IMR-90 (cell line): ENCODE measurements at regions not wholly inside any gene's neighbourhood (a gene's known extent, or its start where the extent isn't known, plus 50 kb on each side); places are given as distances from the start of the nearest gene placed in this dataset.

Source experiments
- ATAC-seq: fragments of 200-7000 bp; cut with Tn5 transposase; 2 replicates; pipeline ENCODE4 v1.9.1; 2020; ENCODE audit warnings: low read depth, mild to moderate bottlenecking, moderate library complexity
- BruUV-seq: library from RNA; stranded (reverse); fragments of 400-500 nt; replicated peaks from 2 replicates; lab custom pipeline; 2021; lab: Mats Ljungman, UMichigan
- CTCF ChIA-PET: fragments of 300-600 bp; formaldehyde crosslinking; extraction: SDS; loops from one replicate; lab custom pipeline; 2021; ENCODE audit warnings: antibody characterized with exemption; lab: Yijun Ruan, JAX
- POLR2A ChIA-PET: fragments of 300-600 bp; sonication (Branson Sonifier 250); formaldehyde crosslinking; loops from one replicate; lab custom pipeline; 2022; ENCODE audit warnings: antibody characterized with exemption; ENCODE audit not compliant: unreplicated experiment; lab: Charles Lee
- DNase-seq: peaks from one replicate; pipeline ENCODE4 v3.0.0; 2013
- H2AFZ ChIP-seq: replicated peaks from 2 replicates; pipeline ENCODE3; 2013; ENCODE audit warnings: low read length, mild to moderate bottlenecking; ENCODE audit not compliant: poor library complexity
- H2AK5ac ChIP-seq: 2 replicates; pipeline ENCODE4 v1.6.1; 2013; ENCODE audit warnings: low read depth, low read length, inconsistent platforms
- H2AK9ac ChIP-seq: replicated peaks from 2 replicates; pipeline ENCODE3; 2013; ENCODE audit warnings: mild to moderate bottlenecking, low read depth, low read length, moderate library complexity; ENCODE audit not compliant: poor library complexity
- H2BK120ac ChIP-seq: 2 replicates; pipeline ENCODE4 v1.6.1; 2013; ENCODE audit warnings: low read depth, low read length, inconsistent platforms
- H2BK15ac ChIP-seq: 3 replicates; pipeline ENCODE4 v1.6.1; 2013; ENCODE audit warnings: low read depth, low read length, inconsistent platforms
- H2BK20ac ChIP-seq: 2 replicates; pipeline ENCODE4 v1.6.1; 2013; ENCODE audit warnings: low read depth, mild to moderate bottlenecking, inconsistent platforms, low read length, moderate library complexity
- H2BK5ac ChIP-seq: 2 replicates; pipeline ENCODE4 v1.6.1; 2013; ENCODE audit warnings: mild to moderate bottlenecking, low read depth, low read length, inconsistent platforms; ENCODE audit not compliant: poor library complexity, severe bottlenecking
- H3K14ac ChIP-seq: replicated peaks from 2 replicates; pipeline ENCODE4 v1.6.1; 2013; ENCODE audit warnings: low read depth, low read length, inconsistent platforms
- H3K18ac ChIP-seq: 2 replicates; pipeline ENCODE4 v1.6.1; 2013; ENCODE audit warnings: low read depth, low read length, control low read depth
- H3K23ac ChIP-seq: 2 replicates; pipeline ENCODE4 v1.6.1; 2013; ENCODE audit warnings: low read depth, low read length, inconsistent platforms
- H3K27ac ChIP-seq: 2 replicates; pipeline ENCODE4 v1.5.1; 2013; ENCODE audit warnings: mild to moderate bottlenecking, control low read depth, low read length; ENCODE audit not compliant: insufficient read depth
- H3K27me3 ChIP-seq: 2 replicates; pipeline ENCODE4 v1.6.1; 2013; ENCODE audit warnings: low read length; ENCODE audit not compliant: control insufficient read depth, insufficient read depth
- H3K36me3 ChIP-seq: 2 replicates; pipeline ENCODE4 v1.6.1; 2013; ENCODE audit warnings: low read length, mixed read lengths; ENCODE audit not compliant: control insufficient read depth, insufficient read depth
- H3K4ac ChIP-seq: 2 replicates; pipeline ENCODE4 v1.6.1; 2013; ENCODE audit warnings: low read depth, low read length, inconsistent platforms
- H3K4me1 ChIP-seq: 2 replicates; pipeline ENCODE4 v1.6.1; 2013; ENCODE audit warnings: low read length, mixed read lengths; ENCODE audit not compliant: control insufficient read depth, insufficient read depth
- H3K4me2 ChIP-seq: 2 replicates; pipeline ENCODE4 v1.6.1; 2013; ENCODE audit warnings: low read depth, mild to moderate bottlenecking, control low read depth, low read length, moderate library complexity
- H3K4me3 ChIP-seq: 2 replicates; pipeline ENCODE4 v1.5.1; 2013; ENCODE audit warnings: low read depth, mild to moderate bottlenecking, control low read depth, low read length, moderate library complexity; ENCODE audit not compliant: insufficient read depth
- H3K56ac ChIP-seq: 2 replicates; pipeline ENCODE4 v1.6.1; 2013; ENCODE audit warnings: low read length, inconsistent platforms; ENCODE audit not compliant: insufficient read depth; ENCODE audit errors: extremely low read depth
- H3K79me1 ChIP-seq, 2 experiments: 2 replicates each; pipeline ENCODE4 v1.6.1; 2013; ENCODE audit warnings: low read length in 2 of 2, inconsistent platforms in 1 of 2, low read depth in 1 of 2
- H3K9ac ChIP-seq: 2 replicates; pipeline ENCODE4 v1.6.1; 2013; ENCODE audit warnings: low read depth, low read length, control low read depth
- H3K9me1 ChIP-seq: 2 replicates; pipeline ENCODE4 v1.6.1; 2013; ENCODE audit warnings: low read length, inconsistent platforms; ENCODE audit not compliant: insufficient read depth
- H3K9me3 ChIP-seq: 2 replicates; pipeline ENCODE4 v1.6.1; 2013; ENCODE audit warnings: low read length; ENCODE audit not compliant: control insufficient read depth, insufficient read depth
- H4K20me1 ChIP-seq: 2 replicates; pipeline ENCODE4 v1.6.1; 2013; ENCODE audit warnings: low read length, inconsistent platforms; ENCODE audit not compliant: insufficient read depth
- H4K5ac ChIP-seq: 2 replicates; pipeline ENCODE4 v1.6.1; 2013; ENCODE audit warnings: mild to moderate bottlenecking, low read depth, low read length, control low read depth
- H4K8ac ChIP-seq, 2 experiments: 2 replicates each; pipeline ENCODE4 v1.6.1; 2013; ENCODE audit warnings: low read depth in 2 of 2, low read length in 2 of 2, control low read depth in 1 of 2, inconsistent platforms in 1 of 2
- H4K91ac ChIP-seq: 2 replicates; pipeline ENCODE4 v1.6.1; 2013; ENCODE audit warnings: low read depth, low read length, inconsistent platforms; ENCODE audit not compliant: insufficient read depth
- MAFK ChIP-seq: IDR thresholded peaks from 2 replicates; pipeline ENCODE4 v1.6.1; 2012; ENCODE audit warnings: low read depth, low read length, improper control_type of control experiment
- MXI1 ChIP-seq: IDR thresholded peaks from 2 replicates; pipeline ENCODE4 v1.6.1; 2012; ENCODE audit warnings: low read depth, mild to moderate bottlenecking, low read length, moderate library complexity, borderline replicate concordance
- WGBS, 2 experiments: methylation state at CpG; one replicate each; pipeline versions ENCODE4 v1.1.5 to v1.1.7; 2013; ENCODE audit warnings: missing lambda C conversion rate in 2 of 2; ENCODE audit not compliant: insufficient read length in 1 of 2; ENCODE audit errors: extremely low coverage in 2 of 2; 5-methylcytosine and 5-hydroxymethylcytosine counted together
- dilution Hi-C: fragments of 300-500 bp; cut with HindIII; formaldehyde crosslinking; loops from one replicate; pipeline ENCODE4 v1.14.3; 2018; ENCODE audit warnings: low sequenced_read_pairs; ENCODE audit not compliant: unreplicated experiment
- in situ Hi-C: fragments of 300-500 bp; cut with MboI; formaldehyde crosslinking; loops from 3 replicates; pipeline ENCODE4 v1.14.3; 2019; ENCODE audit warnings: low sequenced_read_pairs, inconsistent platforms, mixed read lengths
- intact Hi-C: fragments of 100-400 bp; cut with micrococcal nuclease; formaldehyde crosslinking; loops from 2 replicates; pipeline ENCODE4 v1.10.0; 2022

- Histone ChIP-seq H3K18ac (no peak overlapping the region), H3K27ac (no peak overlapping the region), H2BK20ac (no peak overlapping the region), H3K4ac (no peak overlapping the region), H2BK5ac (no peak overlapping the region), H3K4me2 (no peak overlapping the region), H3K36me3 (no peaks in the 10 kb centered on the region), H3K4me1 (no peaks in the 10 kb centered on the region), H4K91ac (no peak overlapping the region), H2BK120ac (no peak overlapping the region), H2AFZ (no peak overlapping the region), H3K56ac (no peak overlapping the region), H4K8ac (no peak overlapping the region), H3K14ac (no peak overlapping the region), H3K79me1 (no peaks in the 10 kb centered on the region), H3K9ac (no peak overlapping the region), H4K5ac (no peak overlapping the region), H3K9me3 (peaks cover 10% of the 10 kb centered on the region), H2AK9ac (no peak overlapping the region), H3K23ac (no peak overlapping the region), H4K20me1 (no peaks in the 10 kb centered on the region), H2BK15ac (no peak overlapping the region), H3K4me3 (no peak overlapping the region), H3K27me3 (no peaks in the 10 kb centered on the region), H2AK5ac (no peak overlapping the region), H3K9me1 (no peaks in the 10 kb centered on the region)
- intact Hi-C loops, result no loop called here
- BruUV-seq, result no TSS peak
- DNase-seq, result no peak
- ATAC-seq, result no peak
- dilution Hi-C loops, result no loop called here
- in situ Hi-C loops, result no loop called here
- TF ChIP-seq MAFK (peak; percentile 60), MXI1 (no peak)
- ChIA-PET CTCF (no interaction called here), POLR2A (interaction anchor here (0.6 kb wide), 1 partner anchor 50 kb away, joined by 3 read pairs; no protein-coding TSS in a partner anchor)
- WGBS, 2 experiments, result no CpG with 5 or more reads among the region's 2 CpGs
These were observed 881.8 kb downstream of the SI start for GRCh38 chr3:164196477-164196876.
